ENCODE measurements at regions not wholly inside any gene's neighbourhood (a gene's known extent, or its start where the extent isn't known, plus 50 kb on each side); places are given as distances from the start of the nearest gene placed in this dataset.

- no peak overlapping the region for H2BK20ac ChIP-seq (ENCODE audit: low read depth, low read length)
- dilution Hi-C loops (cut with HindIII; ENCODE audit: low sequenced_read_pairs, unreplicated experiment): no loop called here
- WGBS, 2 experiments (ENCODE audit: extremely low coverage in 2 of 2, insufficient read length in 1 of 2): no CpG with 5 or more reads among the region's 11 CpGs
Measured at GRCh38 chr3:182201456-182202168, 489.9 kb downstream of the SOX2 start.

More at GRCh38 chr3:182201456-182202168, 489.9 kb downstream of the SOX2 start:
- Histone ChIP-seq H3K9me1 (ENCODE audit: insufficient read depth, low read length) (no peaks in the 10 kb centered on the region), H3K4me2 (ENCODE audit: low read depth, low read length) (no peak overlapping the region), H3K4me3 (ENCODE audit: insufficient read depth, low read depth, low read length) (no peak overlapping the region), H3K23ac (ENCODE audit: low read depth, low read length) (no peak overlapping the region), H4K91ac (ENCODE audit: insufficient read depth, low read depth, low read length) (no peak overlapping the region), H3K27ac (ENCODE audit: insufficient read depth, low read length) (no peak overlapping the region), H3K4ac (ENCODE audit: low read depth, low read length) (no peak overlapping the region), H3K9ac (ENCODE audit: low read depth, low read length) (no peak overlapping the region), H2AFZ (replicated peaks; ENCODE audit: low read length, poor library complexity) (no peak overlapping the region), H3K4me1 (ENCODE audit: control insufficient read depth, insufficient read depth, low read length) (no peaks in the 10 kb centered on the region), H2BK120ac (ENCODE audit: low read depth, low read length) (no peak overlapping the region), H2BK5ac (ENCODE audit: low read depth, low read length, poor library complexity, severe bottlenecking) (no peak overlapping the region), H3K36me3 (ENCODE audit: control insufficient read depth, insufficient read depth, low read length) (no peaks in the 10 kb centered on the region), H4K8ac (ENCODE audit: low read depth in 2 of 2, low read length in 2 of 2) (no peak overlapping the region), H3K27me3 (ENCODE audit: control insufficient read depth, insufficient read depth, low read length) (no peaks in the 10 kb centered on the region), H2AK9ac (replicated peaks; ENCODE audit: low read depth, low read length, poor library complexity) (no peak overlapping the region), H2AK5ac (ENCODE audit: low read depth, low read length) (no peak overlapping the region), H3K9me3 (ENCODE audit: control insufficient read depth, insufficient read depth, low read length) (peaks cover 24% of the 10 kb centered on the region), H3K14ac (replicated peaks; ENCODE audit: low read depth, low read length) (no peak overlapping the region), H2BK15ac (ENCODE audit: low read depth, low read length) (no peak overlapping the region), H3K56ac (ENCODE audit: extremely low read depth, insufficient read depth, low read length) (no peak overlapping the region), H4K5ac (ENCODE audit: low read depth, low read length) (no peak overlapping the region), H3K18ac (ENCODE audit: low read depth, low read length) (no peak overlapping the region), H3K79me1 (ENCODE audit: low read depth in 1 of 2, low read length in 2 of 2) (no peaks in the 10 kb centered on the region), H4K20me1 (ENCODE audit: insufficient read depth, low read length) (no peaks in the 10 kb centered on the region)
- TF ChIP-seq RFX5 (IDR thresholded peaks at IDR 0.05; ENCODE audit: low read depth, low read length): no peak
- TF ChIP-seq CTCF (conservative IDR thresholded peaks at IDR 0.05; ENCODE audit: low read depth, low read length): no peak
- no peak for TF ChIP-seq CHD1 (IDR thresholded peaks at IDR 0.05; ENCODE audit: low read depth, low read length)
- no peak for TF ChIP-seq USF2 (IDR thresholded peaks at IDR 0.05; ENCODE audit: low read depth, low read length)
- no peak for TF ChIP-seq MAFK (IDR thresholded peaks at IDR 0.05; ENCODE audit: low read depth, low read length)
- TF ChIP-seq MAZ (IDR thresholded peaks at IDR 0.05; ENCODE audit: borderline replicate concordance, low read depth, low read length): no peak
- TF ChIP-seq RCOR1 (IDR thresholded peaks at IDR 0.05; ENCODE audit: insufficient replicate concordance, low read length): no peak
- TF ChIP-seq SMC3 (IDR thresholded peaks at IDR 0.05; ENCODE audit: low read depth, low read length): no peak
- no peak for TF ChIP-seq ELK1 (IDR thresholded peaks at IDR 0.05; ENCODE audit: borderline replicate concordance, low read depth, low read length)
- TF ChIP-seq RAD21 (IDR thresholded peaks at IDR 0.05; ENCODE audit: low read length): no peak
- TF ChIP-seq NFE2L2 (IDR thresholded peaks at IDR 0.05; ENCODE audit: low read depth, low read length): no peak
- TF ChIP-seq MXI1 (IDR thresholded peaks at IDR 0.05; ENCODE audit: borderline replicate concordance, low read depth, low read length): no peak
- TF ChIP-seq FOS (IDR thresholded peaks at IDR 0.05; ENCODE audit: low read depth, low read length): no peak
- CTCF ChIA-PET: no interaction called here
- ATAC-seq (ENCODE audit: low read depth): no peak
- no TSS peak for BruUV-seq (replicated peaks)
- no peak for DNase-seq
- in situ Hi-C loops (cut with MboI; ENCODE audit: low sequenced_read_pairs) (no loop called here), intact Hi-C loops (cut with micrococcal nuclease) (no loop called here)
- POLR2A ChIA-PET (ENCODE audit: unreplicated experiment): no interaction called here
